ENCODE measurements at regions not wholly inside any gene's neighbourhood (a gene's known extent, or its start where the extent isn't known, plus 50 kb on each side); places are given as distances from the start of the nearest gene placed in this dataset.

- TF ChIP-seq CTCF (IDR thresholded peaks at IDR 0.05; ENCODE audit: low read depth, low read length, missing control alignments), result no peak
- DNase-seq (ENCODE audit: extremely low read depth, low read depth), result no peak
- no peak overlapping the region for H3K4me3 ChIP-seq (replicated peaks; ENCODE audit: low read depth, low read length)
These were observed 375.1 kb downstream of the TMEM167A start for GRCh38 chr5:82702046-82702445.

- no peak for TF ChIP-seq CTCF (IDR thresholded peaks at IDR 0.05; ENCODE audit: low read depth, low read length, missing control alignments)
- no peak for DNase-seq (ENCODE audit: extremely low read depth, low read depth)
These were observed 377.5 kb downstream of the TMEM167A start for GRCh38 chr5:82699737-82700136.

GRCh38 chr5:82698026-82698425 is 379.2 kb downstream of the TMEM167A start:
- H3K4me3 ChIP-seq (replicated peaks; ENCODE audit: low read depth, low read length), result no peak overlapping the region
- DNase-seq (ENCODE audit: extremely low read depth, low read depth), result no peak
- no peak for TF ChIP-seq CTCF (IDR thresholded peaks at IDR 0.05; ENCODE audit: low read depth, low read length, missing control alignments)

More at GRCh38 chr5:82699737-82700136, 377.5 kb downstream of the TMEM167A start:
- H3K4me3 ChIP-seq (replicated peaks; ENCODE audit: low read depth, low read length), result no peak overlapping the region

GRCh38 chr5:82694711-82695285 is 382.4 kb downstream of the TMEM167A start:
- TF ChIP-seq CTCF (IDR thresholded peaks at IDR 0.05; ENCODE audit: low read depth, low read length, missing control alignments), result no peak
- no peak for DNase-seq (ENCODE audit: extremely low read depth, low read depth)
- no peak overlapping the region for H3K4me3 ChIP-seq (replicated peaks; ENCODE audit: low read depth, low read length)

- no peak for TF ChIP-seq CTCF (IDR thresholded peaks at IDR 0.05; ENCODE audit: low read depth, low read length, missing control alignments)
- no peak overlapping the region for H3K4me3 ChIP-seq (replicated peaks; ENCODE audit: low read depth, low read length)
- no peak for DNase-seq (ENCODE audit: extremely low read depth, low read depth)
These were observed 384.4 kb downstream of the TMEM167A start for GRCh38 chr5:82692826-82693225.

- no peak for DNase-seq (ENCODE audit: extremely low read depth, low read depth)
- no peak overlapping the region for H3K4me3 ChIP-seq (replicated peaks; ENCODE audit: low read depth, low read length)
- no peak for TF ChIP-seq CTCF (IDR thresholded peaks at IDR 0.05; ENCODE audit: low read depth, low read length, missing control alignments)
These were observed 392.5 kb downstream of the TMEM167A start for GRCh38 chr5:82684659-82685058.

GRCh38 chr5:82684165-82684564 is 393.0 kb downstream of the TMEM167A start:
- no peak for DNase-seq (ENCODE audit: extremely low read depth, low read depth)
- TF ChIP-seq CTCF (IDR thresholded peaks at IDR 0.05; ENCODE audit: low read depth, low read length, missing control alignments), result no peak
- no peak overlapping the region for H3K4me3 ChIP-seq (replicated peaks; ENCODE audit: low read depth, low read length)
